Stimulated activated CD8-positive, alpha-beta memory T cell treated with anti-CD3 and anti-CD28 coated beads, Interleukin-4, amount 100 ng/mL, for 1 hour (primary cell): ENCODE measurements at regions not wholly inside any gene's neighbourhood (a gene's known extent, or its start where the extent isn't known, plus 50 kb on each side); places are given as distances from the start of the nearest gene placed in this dataset.
"Not testable (repeated sequence)": the region's sequence is repeated elsewhere in the genome, so short reads cannot be mapped to it uniquely, and the experiment has no call there.

Source experiments
- DNase-seq, 2 donors: peaks; one replicate each; pipeline ENCODE4 v3.0.0-alpha.2; 2020; ENCODE audit warnings: low read depth in 2 of 2, low spot score in 1 of 2

DNA sequence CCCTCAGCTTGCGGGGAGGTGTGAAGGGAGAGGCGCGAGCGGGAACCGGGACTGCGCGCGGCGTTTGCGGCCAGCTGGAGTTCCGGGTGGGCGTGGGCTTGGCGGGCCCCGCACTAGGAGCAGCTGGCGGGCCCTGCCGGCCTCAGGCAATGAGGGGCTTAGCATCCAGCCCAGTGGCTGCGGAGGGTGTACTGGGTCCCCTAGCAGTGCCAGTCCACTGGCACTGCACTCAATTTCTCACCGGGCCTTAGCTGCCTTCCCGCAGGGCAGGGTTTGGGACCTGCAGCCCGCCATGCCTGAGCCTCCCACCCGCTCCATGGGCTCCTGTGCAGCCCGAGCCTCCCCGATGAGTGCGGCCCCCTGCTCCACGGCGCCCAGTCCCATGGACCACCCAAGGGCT is 163.5 kb upstream of the PTCH1 start:
- not testable (repeated sequence) for DNase-seq

DNA sequence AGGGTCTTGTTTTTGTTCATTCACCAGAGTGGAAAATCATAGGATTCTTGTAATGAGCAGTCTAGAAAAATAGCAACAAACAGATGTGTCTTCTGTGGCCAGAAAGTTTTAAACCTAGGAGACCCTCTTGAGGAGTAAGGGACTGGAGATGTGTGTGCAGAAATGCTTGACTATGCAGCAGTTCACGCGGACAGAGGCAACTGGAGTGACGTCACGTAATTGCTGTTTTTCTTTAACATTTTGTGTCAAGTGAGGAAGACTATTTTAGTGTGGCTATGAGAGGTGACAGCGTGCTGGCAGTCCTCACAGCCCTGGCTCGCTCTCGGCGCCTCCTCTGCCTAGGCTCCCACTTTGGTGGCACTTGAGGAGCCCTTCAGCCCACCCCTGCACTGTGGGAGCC is 163.1 kb upstream of the PTCH1 start:
- DNase-seq, result no peak

DNA sequence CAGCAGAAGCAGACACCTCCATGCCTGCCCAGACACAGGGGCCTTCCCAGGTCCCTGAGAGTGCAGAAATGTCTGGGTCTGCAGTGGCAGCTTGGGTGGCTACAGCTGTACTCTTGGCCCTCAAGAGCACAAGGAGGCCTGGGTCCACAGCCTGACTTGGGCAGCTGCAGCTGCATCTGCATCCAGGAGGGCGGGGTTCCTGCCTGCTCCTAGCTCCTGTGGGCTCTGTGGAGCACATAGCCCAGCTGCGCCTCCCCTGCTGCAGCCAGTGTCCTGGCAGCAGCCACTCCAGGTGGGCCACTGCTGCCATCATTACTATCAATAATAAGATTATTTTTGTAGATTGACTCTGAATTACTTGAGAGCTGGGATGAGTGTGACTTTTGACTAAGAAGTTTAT is 162.0 kb upstream of the PTCH1 start:
- DNase-seq, result no peak

DNA sequence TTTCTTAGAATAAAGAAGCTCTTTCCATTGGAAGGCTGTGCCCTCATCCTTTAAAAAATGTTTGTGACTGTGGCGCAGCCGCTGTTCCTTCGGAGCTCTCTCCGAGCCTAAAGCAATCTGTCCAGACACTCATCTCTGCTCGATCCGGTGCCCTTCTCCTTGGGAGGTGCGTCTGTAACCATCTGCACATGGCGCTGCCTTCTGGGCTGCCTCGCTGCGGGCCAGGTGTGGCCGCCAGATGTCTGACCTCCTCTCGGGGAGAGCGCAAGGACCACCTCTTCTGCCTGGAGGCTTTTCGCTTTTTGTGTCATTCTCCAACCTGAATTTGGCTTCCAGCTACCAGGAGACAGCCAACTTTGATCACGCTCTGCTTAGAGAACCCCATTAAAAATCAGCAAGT is 153.4 kb upstream of the PTCH1 start:
- DNase-seq, result no peak

DNA sequence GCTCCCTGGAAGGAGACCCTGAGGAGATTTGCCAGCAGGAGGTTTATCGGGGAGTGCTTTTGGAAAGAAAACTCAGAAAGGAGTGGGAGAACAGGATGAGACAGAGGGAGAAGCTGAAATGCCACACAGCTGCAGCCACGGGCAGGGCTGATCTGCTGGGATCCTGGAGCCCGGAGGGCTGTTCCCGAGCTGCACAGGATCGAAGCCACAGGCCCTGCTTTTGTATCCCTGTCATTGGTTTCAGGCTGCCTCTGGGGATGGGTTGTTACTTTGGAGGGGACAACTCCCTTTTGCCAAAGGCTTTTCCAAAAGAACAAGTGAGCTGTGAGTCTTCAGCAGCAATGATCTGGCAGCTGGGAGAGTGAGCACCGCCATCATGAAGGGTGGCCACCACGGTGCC is 152.5 kb upstream of the PTCH1 start:
- DNase-seq, result no peak

DNA sequence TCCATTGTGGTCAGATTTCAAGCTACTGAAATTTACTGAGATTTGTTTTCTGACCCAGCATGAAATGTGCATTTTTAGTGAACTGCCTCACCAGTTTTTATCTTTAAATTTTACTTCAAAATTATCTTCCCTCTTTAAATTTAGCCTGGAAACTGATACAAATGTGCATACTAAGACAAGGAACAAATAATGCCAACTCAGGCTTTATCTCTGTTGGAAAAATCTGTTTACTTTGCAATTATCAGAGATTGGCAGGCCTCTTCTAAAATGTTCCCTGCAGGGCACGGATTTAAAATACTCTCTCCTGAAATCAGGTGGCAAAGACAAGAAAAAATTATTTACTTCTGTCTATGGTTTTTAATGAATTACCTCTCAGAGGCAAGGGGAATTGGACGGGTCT is 151.0 kb upstream of the PTCH1 start:
- DNase-seq, result no peak

DNA sequence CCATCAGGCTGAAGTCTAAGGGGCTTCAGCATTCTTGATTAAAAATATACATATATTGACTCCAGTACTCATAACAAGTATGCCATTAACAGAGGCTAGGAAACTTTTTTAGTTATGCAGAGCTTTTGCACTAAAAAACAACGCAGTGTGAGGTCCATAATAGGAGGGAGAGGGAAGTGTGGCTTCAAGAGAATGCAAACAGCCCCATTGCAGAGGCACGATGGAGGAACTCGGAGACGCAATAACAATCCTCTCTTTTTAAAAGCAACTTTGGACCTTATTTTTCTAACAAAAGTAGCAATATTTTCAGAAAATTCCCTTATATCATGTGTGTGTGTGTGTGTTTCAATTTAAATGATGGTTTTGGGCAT is 150.0 kb upstream of the PTCH1 start:
- no peak for DNase-seq

DNA sequence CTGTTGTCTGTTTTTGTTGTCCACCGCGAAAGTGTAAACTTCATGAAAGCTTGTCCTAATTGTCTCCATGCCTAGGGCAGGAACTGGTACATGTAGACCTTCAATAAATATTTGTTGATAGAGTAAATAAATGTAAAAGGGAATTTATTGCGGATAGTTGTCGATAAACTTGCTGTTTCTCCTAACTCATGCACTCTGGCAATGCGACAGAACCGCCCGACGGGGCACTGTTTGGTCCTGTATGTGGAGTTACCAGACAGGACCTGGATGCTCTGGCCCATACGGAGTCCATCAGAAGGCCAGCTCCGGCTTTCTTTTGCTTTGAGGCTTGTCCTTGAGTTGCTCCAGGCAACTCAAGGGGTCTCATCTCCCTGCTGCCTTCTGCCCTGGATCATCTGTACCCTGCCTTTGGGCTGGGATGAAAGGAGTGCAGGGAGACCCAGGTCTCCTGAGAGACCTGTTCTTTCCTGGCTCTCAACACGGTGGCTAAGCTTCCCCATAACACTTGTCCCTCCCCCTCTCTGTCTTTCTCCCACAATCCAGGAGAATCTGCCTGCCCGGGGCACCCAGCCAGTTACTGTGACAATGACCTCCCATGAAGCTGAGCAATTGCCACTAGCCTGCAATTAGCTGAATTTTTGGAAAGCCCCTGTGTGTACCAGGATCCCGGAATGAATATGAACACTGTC is 149.5 kb upstream of the PTCH1 start:
- no peak for DNase-seq

DNA sequence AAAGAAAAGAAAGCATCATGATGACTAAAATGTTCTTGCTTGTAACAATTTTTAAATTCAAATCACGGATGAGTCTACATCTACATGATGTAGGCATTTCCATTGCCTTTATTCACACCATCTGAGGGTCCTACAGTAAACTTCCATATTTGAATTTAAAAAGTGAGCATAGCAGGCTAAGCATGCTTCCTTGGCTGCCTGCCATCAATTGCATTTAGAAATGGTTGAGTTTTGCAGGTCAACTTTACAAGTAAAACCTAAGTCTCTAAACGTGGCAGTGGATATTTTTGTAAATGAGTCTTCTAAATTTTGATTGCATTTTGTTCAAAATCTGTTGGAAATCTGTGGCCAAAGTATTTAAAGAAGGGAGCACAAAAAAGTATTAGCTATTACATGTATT is 136.5 kb upstream of the PTCH1 start:
- no peak for DNase-seq

DNA sequence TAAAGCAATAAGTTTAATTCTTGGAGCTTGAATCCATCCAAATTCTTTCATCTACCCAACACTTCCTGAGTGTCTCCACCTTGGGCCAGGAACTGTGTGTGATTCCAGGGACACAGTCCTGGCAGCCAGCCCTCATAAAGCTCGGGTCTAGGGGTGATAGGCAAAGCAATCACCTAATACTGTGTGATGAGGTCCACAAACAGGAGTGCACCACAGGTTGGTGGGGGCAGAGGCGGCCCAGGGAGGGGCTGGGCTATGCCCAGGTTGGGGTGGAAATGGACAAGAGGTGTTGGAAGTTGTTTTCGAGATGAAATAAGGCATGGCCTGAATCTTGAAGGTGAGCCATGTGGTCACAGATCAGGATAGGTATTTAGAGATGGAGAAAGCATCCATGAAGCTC is 133.9 kb upstream of the PTCH1 start:
- DNase-seq, result no peak

DNA sequence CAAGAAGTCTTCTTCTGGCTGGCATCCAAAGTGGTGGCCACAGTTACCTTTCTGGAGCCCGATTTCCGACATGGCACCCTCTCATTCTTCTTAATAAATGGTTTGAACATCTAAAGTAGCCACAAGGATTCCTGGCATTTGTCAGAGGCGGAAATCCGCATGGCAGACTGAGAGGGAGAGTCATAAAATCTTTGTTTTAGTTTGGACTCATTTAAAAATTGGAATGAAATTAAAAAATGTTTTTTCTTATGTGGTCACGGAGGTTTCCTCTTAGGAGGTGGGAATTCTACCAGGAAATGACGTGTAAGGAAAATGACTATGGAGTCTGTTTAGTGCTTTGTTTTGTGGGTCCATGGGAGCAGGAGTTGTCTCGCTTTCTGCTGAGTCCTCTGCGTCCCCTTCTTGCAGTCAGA is 133.0 kb upstream of the PTCH1 start:
- DNase-seq, result no peak

DNA sequence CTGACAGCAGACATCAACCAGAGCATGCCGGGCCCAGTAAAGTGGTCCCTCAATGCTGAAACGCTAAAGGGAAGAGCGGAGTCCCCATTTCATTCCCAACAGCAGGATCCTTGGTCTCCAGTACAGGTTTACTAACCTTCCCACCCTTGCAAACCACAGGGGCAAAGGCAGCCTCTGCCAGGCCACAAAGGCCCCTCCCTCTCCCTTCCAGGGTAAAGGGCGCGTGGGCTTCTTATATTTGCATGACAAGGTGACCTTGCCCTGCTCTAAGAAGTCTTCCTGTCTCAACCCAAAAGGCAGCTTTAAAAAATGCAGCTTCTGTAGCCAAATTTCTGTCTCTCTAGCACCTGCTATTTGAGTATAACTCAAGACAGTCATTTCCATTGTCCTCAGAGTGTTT is 131.5 kb upstream of the PTCH1 start:
- no peak for DNase-seq

DNA sequence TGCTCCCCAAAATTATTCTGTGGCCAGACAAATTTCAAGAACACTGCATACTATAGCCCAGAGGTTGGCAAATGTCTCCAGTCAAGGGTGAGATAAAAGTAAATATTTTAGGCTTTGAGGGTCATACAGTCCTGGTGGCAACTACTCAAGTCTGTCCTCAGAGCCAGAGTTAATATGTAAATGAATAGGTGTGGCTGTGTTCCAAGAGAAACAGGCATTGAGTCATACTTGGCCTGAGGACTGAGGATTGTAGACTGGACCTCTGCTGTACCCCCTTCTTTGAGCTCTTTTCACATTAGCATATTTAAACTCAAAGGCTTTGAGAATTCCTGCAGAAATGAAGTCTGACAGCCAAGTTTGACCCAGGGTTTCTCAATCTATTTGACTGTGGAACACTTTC is 129.2 kb upstream of the PTCH1 start:
- no peak for DNase-seq

DNA sequence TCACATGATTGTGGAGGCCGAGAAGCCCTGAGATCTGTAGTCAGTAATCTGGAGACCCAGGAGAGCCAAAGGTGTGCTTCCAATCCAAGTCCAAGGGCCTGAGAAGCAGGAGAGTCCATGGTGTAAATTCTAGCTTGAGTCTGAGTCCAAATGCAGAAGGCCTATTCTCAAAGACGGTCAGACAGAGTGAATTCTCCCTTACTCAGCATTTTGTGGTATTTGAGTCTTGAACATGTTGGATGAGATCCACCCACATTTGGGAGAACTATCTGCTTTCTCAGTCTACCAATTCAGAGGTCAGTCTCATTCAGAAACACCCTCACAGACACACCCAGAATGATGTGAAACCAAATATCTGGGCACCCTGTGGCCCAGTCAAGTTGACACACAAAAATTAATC is 128.8 kb upstream of the PTCH1 start:
- no peak for DNase-seq

DNA sequence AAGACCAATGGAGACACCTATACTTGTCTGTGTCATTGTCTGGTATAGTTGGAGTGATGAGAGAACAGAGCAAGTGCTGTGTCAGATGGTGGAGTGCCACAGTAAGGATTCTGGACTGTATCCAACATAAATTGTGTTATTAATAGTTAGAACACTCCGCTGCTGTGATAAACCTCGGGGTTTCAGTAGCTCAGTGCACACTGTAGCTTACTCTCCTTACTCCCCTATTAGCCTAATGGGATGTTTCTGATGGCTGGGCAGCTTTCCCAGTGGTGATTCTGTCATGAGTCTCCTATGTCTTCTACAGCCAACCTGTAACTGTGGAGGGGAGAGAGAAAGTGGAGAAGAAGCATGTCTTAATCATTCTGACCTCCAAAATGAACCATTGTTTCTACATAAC is 127.6 kb upstream of the PTCH1 start:
- no peak for DNase-seq

DNA sequence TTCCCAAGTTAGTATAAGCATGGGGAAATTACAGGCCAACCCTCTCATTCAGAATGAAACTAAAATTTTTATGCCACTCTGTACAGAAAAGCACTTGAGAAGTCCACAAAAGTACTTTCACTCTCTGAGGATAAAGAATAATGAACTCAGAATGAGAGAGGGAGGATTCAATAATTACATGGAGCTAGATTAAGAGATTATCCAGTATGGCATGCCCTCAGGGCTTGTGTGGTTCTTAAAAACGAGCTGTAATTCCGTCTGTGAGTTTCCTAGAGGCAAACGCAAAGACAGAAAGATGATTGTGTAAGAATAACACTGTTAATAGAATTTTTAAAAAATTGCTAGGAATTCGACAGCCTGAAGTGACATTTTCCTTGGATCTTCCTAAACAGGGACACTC is 126.8 kb upstream of the PTCH1 start:
- no peak for DNase-seq

DNA sequence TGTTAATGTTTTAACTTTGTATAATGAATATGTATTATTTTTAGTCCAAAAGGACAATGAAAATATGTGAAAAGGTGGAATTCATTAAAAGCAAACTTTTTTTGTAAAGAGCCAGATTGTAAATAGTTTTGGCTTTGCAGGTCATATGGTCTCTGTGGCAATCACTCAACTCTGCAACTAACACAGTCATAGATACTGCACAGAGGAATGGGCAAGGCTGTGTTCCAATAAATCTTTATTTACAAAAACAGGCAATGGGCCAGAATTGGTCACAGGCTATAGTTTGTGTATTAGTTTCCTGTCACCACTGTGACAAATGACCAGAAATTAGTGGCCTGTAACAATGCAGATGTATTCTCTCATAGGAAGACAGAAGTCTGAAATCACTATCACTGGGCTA is 125.4 kb upstream of the PTCH1 start:
- no peak for DNase-seq

DNA sequence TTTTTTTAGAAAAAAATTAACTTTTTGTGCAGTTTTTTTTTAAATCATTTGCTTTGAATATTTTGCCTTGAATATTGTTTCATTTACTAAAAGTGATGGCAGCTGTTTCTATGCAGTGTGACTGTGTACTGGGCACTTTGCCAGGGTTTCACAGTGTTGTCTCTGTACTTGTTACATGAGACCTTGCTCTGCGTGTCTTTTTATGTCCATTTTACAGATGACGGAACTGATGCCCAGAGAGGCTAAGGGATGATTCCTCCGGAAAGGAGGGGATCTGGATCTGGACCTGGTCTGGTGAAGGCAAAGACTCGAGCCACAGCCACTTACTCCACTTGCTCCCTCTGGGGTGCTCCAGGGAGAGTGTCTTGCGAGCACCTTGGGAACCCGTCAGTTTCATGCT is 124.8 kb upstream of the PTCH1 start:
- no peak for DNase-seq

DNA sequence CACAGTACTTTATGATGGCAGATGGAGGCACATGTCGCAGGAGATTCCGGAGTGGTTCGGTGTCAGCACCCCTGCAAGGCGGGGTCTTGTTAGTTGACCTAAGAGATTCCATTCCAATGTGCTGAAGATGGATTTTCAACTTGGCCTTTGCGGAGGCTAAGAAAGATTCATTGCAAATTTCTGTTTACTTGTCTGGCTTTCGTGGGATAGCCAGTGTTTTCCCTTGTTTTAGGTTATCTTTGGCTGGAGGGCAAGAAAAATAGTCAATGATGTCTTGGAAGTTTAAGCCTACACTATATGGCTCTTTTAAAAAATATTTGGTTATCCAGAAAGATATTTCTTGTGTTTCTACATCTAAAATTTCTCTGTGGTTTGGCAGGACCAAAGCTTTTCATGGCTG is 123.6 kb upstream of the PTCH1 start:
- no peak for DNase-seq

DNA sequence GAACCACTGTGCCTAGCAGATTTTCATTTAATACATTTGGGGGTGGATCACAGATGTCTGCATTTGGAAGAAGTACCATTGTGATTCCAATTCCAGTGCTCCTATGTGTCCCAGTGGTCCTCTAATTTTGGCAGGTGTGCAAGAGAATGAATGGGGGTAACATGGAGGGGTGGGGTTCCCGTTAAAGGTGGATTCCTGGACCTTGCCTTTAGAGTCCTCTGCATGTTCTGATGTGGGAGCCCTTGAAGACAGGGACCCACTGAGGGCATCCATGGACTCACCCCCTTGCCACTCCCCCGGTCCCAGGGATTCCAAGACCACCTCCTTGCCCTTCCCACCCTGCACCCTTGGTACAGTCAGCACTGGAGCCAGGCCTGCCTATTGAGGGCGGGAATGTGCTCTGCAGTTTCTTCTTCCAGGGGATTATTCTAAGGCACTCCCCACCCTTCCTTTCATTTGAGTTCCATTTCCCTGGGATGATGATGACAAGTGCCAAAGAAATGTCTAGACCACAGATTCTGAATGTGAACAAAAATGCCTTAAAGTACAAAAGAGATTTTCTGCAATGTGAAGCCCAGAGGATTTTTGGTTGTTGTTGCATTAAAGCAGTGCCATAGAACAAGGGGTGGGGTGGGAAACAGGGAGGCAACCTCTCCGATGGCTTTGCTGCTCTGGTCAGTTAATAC is 119.4 kb upstream of the PTCH1 start:
- no peak for DNase-seq

DNA sequence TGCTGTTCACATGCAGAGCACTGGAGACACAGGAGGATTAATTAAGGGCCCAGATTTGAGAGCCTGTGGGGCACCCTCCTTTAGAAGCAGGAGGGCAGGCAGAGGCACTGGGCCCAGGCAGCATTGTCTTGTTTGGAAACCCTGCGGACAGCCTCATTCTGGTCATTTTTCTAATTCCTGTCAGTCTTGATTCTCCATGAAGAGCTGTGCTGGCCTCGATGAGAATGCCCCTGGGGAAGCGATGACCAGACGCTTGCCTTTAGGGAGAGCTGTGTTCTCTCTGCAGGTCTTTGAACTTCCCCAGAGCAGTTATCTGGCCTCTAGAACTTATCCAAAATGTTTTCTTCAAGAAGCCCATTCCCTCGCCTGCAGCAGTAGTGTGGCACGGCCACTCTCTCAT is 117.8 kb upstream of the PTCH1 start:
- no peak for DNase-seq

DNA sequence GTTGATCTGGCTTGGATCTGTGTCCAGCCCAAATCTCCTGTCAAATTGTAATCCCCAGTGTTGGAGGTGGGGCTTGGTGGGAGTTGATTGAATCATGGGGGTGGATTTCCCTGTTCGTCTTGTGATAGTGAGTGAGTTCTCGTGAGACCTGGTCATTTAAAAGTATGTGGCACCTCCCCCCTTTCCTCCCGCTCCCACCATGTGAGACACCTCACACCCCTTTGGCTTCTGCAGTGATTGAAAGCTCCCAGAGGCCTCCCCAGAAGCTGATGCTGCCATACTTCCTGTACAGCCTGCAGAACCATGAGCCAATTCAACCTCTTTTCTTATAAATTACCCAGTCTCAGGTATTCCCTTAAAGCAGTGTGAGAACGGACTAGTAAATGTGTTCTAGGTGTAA is 117.3 kb upstream of the PTCH1 start:
- DNase-seq, result no peak

DNA sequence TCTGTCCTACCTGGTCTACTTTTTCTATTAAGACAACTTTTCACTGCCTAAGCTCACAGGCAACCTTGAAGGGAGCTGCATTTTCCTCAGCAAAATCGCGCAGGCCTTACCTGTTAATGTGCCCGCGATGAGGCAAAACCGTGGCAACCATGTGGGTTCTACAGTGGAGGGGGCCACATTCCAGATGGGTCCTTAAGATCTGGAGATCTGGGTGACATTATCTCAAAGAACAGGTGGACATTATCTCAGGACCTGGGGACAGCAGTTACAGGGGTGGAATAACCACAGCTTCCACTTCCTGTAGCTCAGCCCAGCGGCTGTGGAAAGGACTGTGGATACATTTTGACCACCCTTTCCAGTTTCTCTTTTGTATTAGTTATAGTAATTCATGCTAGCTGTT is 112.8 kb upstream of the PTCH1 start:
- DNase-seq, result no peak
